ENCODE measurements at regions not wholly inside any gene's neighbourhood (a gene's known extent, or its start where the extent isn't known, plus 50 kb on each side); places are given as distances from the start of the nearest gene placed in this dataset.

- no peak for DNase-seq (ENCODE audit: low spot score)
- TF ChIP-seq, protein P1, sequence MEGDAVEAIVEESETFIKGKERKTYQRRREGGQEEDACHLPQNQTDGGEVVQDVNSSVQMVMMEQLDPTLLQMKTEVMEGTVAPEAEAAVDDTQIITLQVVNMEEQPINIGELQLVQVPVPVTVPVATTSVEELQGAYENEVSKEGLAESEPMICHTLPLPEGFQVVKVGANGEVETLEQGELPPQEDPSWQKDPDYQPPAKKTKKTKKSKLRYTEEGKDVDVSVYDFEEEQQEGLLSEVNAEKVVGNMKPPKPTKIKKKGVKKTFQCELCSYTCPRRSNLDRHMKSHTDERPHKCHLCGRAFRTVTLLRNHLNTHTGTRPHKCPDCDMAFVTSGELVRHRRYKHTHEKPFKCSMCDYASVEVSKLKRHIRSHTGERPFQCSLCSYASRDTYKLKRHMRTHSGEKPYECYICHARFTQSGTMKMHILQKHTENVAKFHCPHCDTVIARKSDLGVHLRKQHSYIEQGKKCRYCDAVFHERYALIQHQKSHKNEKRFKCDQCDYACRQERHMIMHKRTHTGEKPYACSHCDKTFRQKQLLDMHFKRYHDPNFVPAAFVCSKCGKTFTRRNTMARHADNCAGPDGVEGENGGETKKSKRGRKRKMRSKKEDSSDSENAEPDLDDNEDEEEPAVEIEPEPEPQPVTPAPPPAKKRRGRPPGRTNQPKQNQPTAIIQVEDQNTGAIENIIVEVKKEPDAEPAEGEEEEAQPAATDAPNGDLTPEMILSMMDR (IDR thresholded peaks at IDR 0.05; ENCODE audit: extremely low read depth, missing control alignments) = no peak
Measured at GRCh38 chr2:20880221-20880771, 57.4 kb upstream of the LDAH start.

DNA sequence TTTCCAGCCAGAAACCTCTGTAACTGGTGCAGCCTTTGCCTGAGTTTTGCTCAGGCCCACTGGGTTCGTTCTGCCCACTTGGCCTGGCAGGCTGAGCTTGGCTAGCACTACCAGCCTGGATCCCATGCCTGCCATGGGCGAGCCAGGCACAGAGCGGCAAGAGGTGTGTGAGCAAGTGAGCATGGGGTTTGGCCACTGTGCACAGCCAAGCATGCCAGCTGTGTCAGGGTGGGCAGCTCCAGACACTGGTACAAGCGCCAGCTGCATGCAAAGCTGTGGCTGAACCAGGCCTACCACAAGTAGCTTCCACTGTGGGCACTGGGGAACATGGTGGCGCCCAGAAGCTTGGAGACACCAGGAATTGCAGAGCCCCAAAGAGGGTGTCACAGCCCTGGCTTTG is 56.3 kb upstream of the LDAH start:
- TF ChIP-seq, protein P1 (IDR thresholded peaks at IDR 0.05; ENCODE audit: extremely low read depth, missing control alignments) = no peak

DNA sequence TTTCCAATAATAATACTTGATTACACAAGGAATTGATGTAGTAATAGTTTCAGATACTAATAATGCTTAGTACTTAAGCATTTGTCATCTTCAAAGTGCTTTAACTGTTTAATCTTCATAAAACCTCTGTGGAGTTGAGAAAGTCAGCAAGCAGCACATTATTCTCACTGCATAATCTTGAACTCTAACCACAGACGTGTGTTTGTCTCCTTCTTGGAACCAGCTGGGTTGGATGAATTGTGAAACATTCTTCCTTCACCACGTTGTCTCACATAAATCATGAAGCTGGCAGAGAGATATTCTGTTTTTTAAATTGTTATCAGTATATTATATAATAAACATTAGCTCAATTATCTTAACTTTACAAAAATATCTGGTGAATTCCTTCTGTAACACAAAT is 55.1 kb upstream of the LDAH start:
- TF ChIP-seq, protein P1 (IDR thresholded peaks at IDR 0.05; ENCODE audit: extremely low read depth, missing control alignments) = no peak
- DNase-seq (ENCODE audit: low spot score) = no peak

More for the DNA sequence above, 56.3 kb upstream of the LDAH start:
- no peak for DNase-seq (ENCODE audit: low spot score)

All from GM20000 (cell line).